Panc1 (cell line): ENCODE measurements at regions not wholly inside any gene's neighbourhood (a gene's known extent, or its start where the extent isn't known, plus 50 kb on each side); places are given as distances from the start of the nearest gene placed in this dataset.

Experiments
- ATAC-seq: fragments of 200-7000 bp; cut with Tn5 transposase; 2 replicates; pipeline ENCODE4 v1.9.1; 2020; ENCODE audit warnings: mild to moderate bottlenecking, moderate library complexity
- BruUV-seq: library from RNA; stranded (reverse); fragments of 400-500 nt; replicated peaks from 2 replicates; lab custom pipeline; 2021; lab: Mats Ljungman, UMichigan
- CTCF ChIA-PET: fragments of 300-600 bp; sonication (Branson Sonifier 250); formaldehyde crosslinking; loops from one replicate; lab custom pipeline; 2022; ENCODE audit warnings: antibody characterized with exemption; lab: Charles Lee
- POLR2A ChIA-PET: fragments of 300-600 bp; sonication (Branson Sonifier 250); formaldehyde crosslinking; loops from one replicate; lab custom pipeline; 2022; ENCODE audit warnings: antibody characterized with exemption; lab: Charles Lee
- DNase-seq: peaks from one replicate; pipeline ENCODE4 v3.0.0-alpha.2; 2010; ENCODE audit warnings: low read depth, low spot score
- H3K27ac ChIP-seq: 2 replicates; pipeline ENCODE4 v1.5.1; 2011; ENCODE audit warnings: mild to moderate bottlenecking, low read length, inconsistent platforms
- H3K27me3 ChIP-seq: fragments of 200-500 bp; sonication (Bioruptor generic); 2 replicates; pipeline ENCODE4 v1.6.0; 2014; ENCODE audit warnings: low read length, inconsistent platforms; ENCODE audit not compliant: control insufficient read depth, insufficient read depth
- H3K36me3 ChIP-seq: fragments of 200-500 bp; sonication (Bioruptor generic); 2 replicates; pipeline ENCODE4 v1.5.1; 2014; ENCODE audit warnings: inconsistent platforms, mild to moderate bottlenecking, low read length, moderate library complexity; ENCODE audit not compliant: control insufficient read depth, insufficient read depth
- H3K4me1 ChIP-seq: 2 replicates; pipeline ENCODE4 v1.5.1; 2011; ENCODE audit warnings: inconsistent platforms, mild to moderate bottlenecking, low read length, moderate library complexity; ENCODE audit not compliant: control insufficient read depth, insufficient read depth
- H3K4me3 ChIP-seq, 2 experiments: 2 replicates each; pipeline ENCODE4 v1.5.1; 2011 to 2012; ENCODE audit warnings: low read depth in 2 of 2, low read length in 2 of 2, mild to moderate bottlenecking in 2 of 2, inconsistent platforms in 1 of 2, moderate library complexity in 1 of 2
- H3K9me3 ChIP-seq: fragments of 200-500 bp; sonication (Bioruptor generic); 2 replicates; pipeline ENCODE4 v1.5.1; 2014; ENCODE audit warnings: low read depth, mild to moderate bottlenecking, inconsistent platforms, low read length, moderate library complexity; ENCODE audit not compliant: control insufficient read depth, insufficient read depth
- POLR2AphosphoS5 ChIP-seq: IDR thresholded peaks from 2 replicates; pipeline ENCODE4 v1.6.1; 2012; ENCODE audit warnings: mild to moderate bottlenecking, low read depth, low read length, moderate library complexity
- SIN3A ChIP-seq: IDR thresholded peaks from 2 replicates; pipeline ENCODE4 v1.6.1; 2012; ENCODE audit warnings: low read depth, mild to moderate bottlenecking, low read length, moderate library complexity, borderline replicate concordance; ENCODE audit not compliant: insufficient read depth
- TCF7L2 ChIP-seq: IDR thresholded peaks from 2 replicates; pipeline ENCODE4 v1.6.1; 2011; ENCODE audit warnings: mild to moderate bottlenecking, low read depth, low read length, inconsistent platforms
- in situ Hi-C: cut with HindIII; loops from 2 replicates; pipeline ENCODE4 v1.10.0; 2016; ENCODE audit warnings: low sequenced_read_pairs, low pct_unique_long_range_greater_than_20kb
- intact Hi-C: fragments of 100-400 bp; cut with micrococcal nuclease; formaldehyde crosslinking; loops from one replicate; pipeline ENCODE4 v1.10.0; 2022; ENCODE audit not compliant: unreplicated experiment
- TF ChIP-seq, protein P1 (sequence below), 2 experiments: IDR thresholded peaks; 2 replicates each; pipeline ENCODE4 v1.6.1; 2011 to 2012; ENCODE audit warnings: low read depth in 2 of 2, control low read depth in 1 of 2, low read length in 1 of 2, mild to moderate bottlenecking in 1 of 2, moderate library complexity in 1 of 2; ENCODE audit not compliant: insufficient read depth in 1 of 2
- TF ChIP-seq, protein P2 (sequence below): fragments of 450-650 bp; IDR thresholded peaks from 2 replicates; pipeline ENCODE4 v1.5.1; 2017; ENCODE audit warnings: mild to moderate bottlenecking

DNA sequence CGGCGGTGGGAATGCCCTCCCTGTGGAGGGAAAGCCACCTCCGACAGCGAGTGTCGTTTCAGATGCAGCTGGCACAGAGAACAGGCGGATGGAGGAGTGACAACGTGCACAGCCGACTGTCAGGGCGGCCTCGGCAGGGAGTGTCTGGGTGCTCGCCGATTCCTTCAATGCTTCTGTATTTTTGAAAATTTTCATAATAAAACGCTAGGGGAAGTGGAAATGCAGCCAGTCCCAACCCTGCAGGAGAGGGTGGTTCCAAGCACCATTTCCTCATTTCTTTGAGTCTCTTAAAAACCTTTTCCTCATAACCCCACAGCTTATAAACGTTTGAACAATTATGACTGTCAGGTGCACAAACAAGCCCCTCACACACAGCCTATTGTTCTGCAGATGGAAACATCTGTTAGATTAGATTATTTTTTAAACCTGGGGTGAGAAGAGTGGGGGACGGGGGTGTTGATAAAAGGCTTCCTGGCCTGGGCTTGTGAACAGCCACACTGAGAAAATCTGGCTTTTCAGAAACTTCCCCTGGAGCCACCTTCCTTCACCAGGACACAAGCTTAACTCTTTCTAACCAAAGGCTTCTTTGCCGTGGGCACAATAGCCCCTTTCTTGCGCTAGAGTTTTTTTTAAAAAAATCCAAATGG, 228.9 kb downstream of the ANKRD60 start:
- Histone ChIP-seq H3K4me1 (0 out of 2 replicates have a peak, but pooled peaks cover 3% of the 10 kb centered on the region), H3K36me3 (no peaks in the 10 kb centered on the region), H3K4me3 (no peak overlapping the region), H3K27ac (no peak overlapping the region), H3K9me3 (no peaks in the 10 kb centered on the region), H3K27me3 (no peaks in the 10 kb centered on the region)
- no TSS peak for BruUV-seq
- in situ Hi-C loops, result no loop called here
- ChIA-PET POLR2A (no interaction called here), CTCF (no interaction called here)
- ATAC-seq, result no peak
- intact Hi-C loops, result no loop called here
- TF ChIP-seq, protein P1, sequence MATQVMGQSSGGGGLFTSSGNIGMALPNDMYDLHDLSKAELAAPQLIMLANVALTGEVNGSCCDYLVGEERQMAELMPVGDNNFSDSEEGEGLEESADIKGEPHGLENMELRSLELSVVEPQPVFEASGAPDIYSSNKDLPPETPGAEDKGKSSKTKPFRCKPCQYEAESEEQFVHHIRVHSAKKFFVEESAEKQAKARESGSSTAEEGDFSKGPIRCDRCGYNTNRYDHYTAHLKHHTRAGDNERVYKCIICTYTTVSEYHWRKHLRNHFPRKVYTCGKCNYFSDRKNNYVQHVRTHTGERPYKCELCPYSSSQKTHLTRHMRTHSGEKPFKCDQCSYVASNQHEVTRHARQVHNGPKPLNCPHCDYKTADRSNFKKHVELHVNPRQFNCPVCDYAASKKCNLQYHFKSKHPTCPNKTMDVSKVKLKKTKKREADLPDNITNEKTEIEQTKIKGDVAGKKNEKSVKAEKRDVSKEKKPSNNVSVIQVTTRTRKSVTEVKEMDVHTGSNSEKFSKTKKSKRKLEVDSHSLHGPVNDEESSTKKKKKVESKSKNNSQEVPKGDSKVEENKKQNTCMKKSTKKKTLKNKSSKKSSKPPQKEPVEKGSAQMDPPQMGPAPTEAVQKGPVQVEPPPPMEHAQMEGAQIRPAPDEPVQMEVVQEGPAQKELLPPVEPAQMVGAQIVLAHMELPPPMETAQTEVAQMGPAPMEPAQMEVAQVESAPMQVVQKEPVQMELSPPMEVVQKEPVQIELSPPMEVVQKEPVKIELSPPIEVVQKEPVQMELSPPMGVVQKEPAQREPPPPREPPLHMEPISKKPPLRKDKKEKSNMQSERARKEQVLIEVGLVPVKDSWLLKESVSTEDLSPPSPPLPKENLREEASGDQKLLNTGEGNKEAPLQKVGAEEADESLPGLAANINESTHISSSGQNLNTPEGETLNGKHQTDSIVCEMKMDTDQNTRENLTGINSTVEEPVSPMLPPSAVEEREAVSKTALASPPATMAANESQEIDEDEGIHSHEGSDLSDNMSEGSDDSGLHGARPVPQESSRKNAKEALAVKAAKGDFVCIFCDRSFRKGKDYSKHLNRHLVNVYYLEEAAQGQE (IDR thresholded peaks at IDR 0.05; ENCODE audit: insufficient read depth in 1 of 2, low read depth in 2 of 2, low read length in 1 of 2), result no peak
- no peak for TF ChIP-seq SIN3A
- TF ChIP-seq, protein P2, sequence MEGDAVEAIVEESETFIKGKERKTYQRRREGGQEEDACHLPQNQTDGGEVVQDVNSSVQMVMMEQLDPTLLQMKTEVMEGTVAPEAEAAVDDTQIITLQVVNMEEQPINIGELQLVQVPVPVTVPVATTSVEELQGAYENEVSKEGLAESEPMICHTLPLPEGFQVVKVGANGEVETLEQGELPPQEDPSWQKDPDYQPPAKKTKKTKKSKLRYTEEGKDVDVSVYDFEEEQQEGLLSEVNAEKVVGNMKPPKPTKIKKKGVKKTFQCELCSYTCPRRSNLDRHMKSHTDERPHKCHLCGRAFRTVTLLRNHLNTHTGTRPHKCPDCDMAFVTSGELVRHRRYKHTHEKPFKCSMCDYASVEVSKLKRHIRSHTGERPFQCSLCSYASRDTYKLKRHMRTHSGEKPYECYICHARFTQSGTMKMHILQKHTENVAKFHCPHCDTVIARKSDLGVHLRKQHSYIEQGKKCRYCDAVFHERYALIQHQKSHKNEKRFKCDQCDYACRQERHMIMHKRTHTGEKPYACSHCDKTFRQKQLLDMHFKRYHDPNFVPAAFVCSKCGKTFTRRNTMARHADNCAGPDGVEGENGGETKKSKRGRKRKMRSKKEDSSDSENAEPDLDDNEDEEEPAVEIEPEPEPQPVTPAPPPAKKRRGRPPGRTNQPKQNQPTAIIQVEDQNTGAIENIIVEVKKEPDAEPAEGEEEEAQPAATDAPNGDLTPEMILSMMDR, result no peak
- no peak for TF ChIP-seq POLR2AphosphoS5
- TF ChIP-seq TCF7L2, result no peak
- DNase-seq, result no peak

DNA sequence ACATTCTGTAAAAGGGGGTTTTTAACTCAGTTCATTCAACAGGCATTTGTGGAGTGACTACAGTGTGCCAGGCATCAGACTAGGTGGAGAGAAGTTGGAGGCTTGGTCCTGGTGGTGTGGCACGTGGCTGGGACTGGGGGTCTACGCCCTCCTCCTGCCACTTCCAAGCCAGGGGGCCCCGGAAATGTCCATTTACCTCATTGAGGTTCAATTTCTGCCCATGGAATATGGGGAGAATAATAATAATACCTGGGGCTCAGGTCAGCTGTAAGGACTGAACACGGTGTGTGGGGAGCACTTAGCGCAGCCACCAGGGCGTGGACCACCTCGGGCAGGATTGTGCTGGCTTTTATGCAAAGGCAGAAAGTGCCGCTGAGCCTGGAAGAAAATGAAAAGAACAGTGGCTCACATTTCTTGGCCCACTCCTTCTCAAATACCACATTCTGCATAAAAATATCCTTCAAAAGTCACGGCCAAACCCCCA, 229.4 kb downstream of the ANKRD60 start:
- H3K27ac ChIP-seq, result no peak overlapping the region
- H3K27me3 ChIP-seq, result no peaks in the 10 kb centered on the region
- 0 out of 2 replicates have a peak, but pooled peaks cover 3% of the 10 kb centered on the region for H3K4me1 ChIP-seq
- no peak for ATAC-seq
- H3K4me3 ChIP-seq, result no peak overlapping the region
- TF ChIP-seq, protein P2, result no peak
- TF ChIP-seq SIN3A (no peak), TCF7L2 (no peak), POLR2AphosphoS5 (no peak)
- TF ChIP-seq, protein P1 (IDR thresholded peaks at IDR 0.05; ENCODE audit: insufficient read depth in 1 of 2, low read depth in 2 of 2, low read length in 1 of 2), result no peak
- intact Hi-C loops (no loop called here), in situ Hi-C loops (no loop called here)
- ChIA-PET POLR2A (no interaction called here), CTCF (no interaction called here)
- BruUV-seq, result no TSS peak
- no peaks in the 10 kb centered on the region for H3K9me3 ChIP-seq
- no peak for DNase-seq
- no peaks in the 10 kb centered on the region for H3K36me3 ChIP-seq
